HL-60 (cell line): ENCODE measurements at regions not wholly inside any gene's neighbourhood (a gene's known extent, or its start where the extent isn't known, plus 50 kb on each side); places are given as distances from the start of the nearest gene placed in this dataset.

ENCODE experiments used
- POLR2AphosphoS5 ChIP-seq: IDR thresholded peaks from 2 replicates; pipeline ENCODE4 v1.6.1; 2012; ENCODE audit warnings: low read depth
- TF ChIP-seq, protein P1 (sequence below): IDR thresholded peaks from one replicate; pipeline ENCODE4 v1.5.1; 2011; ENCODE audit warnings: low read length, control low read depth, inconsistent platforms; ENCODE audit not compliant: insufficient read depth

DNA sequence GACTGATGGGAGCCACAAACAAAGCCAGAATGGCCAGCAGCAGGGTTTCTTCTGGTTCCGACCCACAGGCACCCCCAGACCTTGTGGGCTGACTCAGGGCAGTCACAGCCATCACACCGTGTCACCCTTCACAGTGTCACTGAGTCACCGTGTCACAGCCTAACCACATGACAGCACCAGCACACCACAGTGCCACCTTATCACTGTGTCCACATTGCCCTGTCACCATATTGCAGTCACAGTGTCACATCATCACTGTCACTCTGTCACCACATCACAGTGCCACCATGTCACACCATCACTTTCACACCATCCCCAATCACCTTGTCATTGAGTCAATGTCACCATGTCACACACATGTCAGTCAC lies 77.0 kb downstream of the OAT start:
- TF ChIP-seq, protein P1, sequence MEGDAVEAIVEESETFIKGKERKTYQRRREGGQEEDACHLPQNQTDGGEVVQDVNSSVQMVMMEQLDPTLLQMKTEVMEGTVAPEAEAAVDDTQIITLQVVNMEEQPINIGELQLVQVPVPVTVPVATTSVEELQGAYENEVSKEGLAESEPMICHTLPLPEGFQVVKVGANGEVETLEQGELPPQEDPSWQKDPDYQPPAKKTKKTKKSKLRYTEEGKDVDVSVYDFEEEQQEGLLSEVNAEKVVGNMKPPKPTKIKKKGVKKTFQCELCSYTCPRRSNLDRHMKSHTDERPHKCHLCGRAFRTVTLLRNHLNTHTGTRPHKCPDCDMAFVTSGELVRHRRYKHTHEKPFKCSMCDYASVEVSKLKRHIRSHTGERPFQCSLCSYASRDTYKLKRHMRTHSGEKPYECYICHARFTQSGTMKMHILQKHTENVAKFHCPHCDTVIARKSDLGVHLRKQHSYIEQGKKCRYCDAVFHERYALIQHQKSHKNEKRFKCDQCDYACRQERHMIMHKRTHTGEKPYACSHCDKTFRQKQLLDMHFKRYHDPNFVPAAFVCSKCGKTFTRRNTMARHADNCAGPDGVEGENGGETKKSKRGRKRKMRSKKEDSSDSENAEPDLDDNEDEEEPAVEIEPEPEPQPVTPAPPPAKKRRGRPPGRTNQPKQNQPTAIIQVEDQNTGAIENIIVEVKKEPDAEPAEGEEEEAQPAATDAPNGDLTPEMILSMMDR = no peak
- TF ChIP-seq POLR2AphosphoS5 = no peak
